ENCODE measurements at regions not wholly inside any gene's neighbourhood (a gene's known extent, or its start where the extent isn't known, plus 50 kb on each side); places are given as distances from the start of the nearest gene placed in this dataset.

GRCh38 chr3:56874269-56874668 lies 72.5 kb upstream of the ARHGEF3 start:
- TF ChIP-seq CTCF (IDR thresholded peaks at IDR 0.05 in 8 of 11, conservative IDR thresholded peaks at IDR 0.05 in 3 of 11) (no peak), POLR2AphosphoS5 (IDR thresholded peaks at IDR 0.05) (no peak)

Data from spleen (tissue), 7 donors.